ENCODE measurements at regions not wholly inside any gene's neighbourhood (a gene's known extent, or its start where the extent isn't known, plus 50 kb on each side); places are given as distances from the start of the nearest gene placed in this dataset.

- TF ChIP-seq CTCF (IDR thresholded peaks at IDR 0.05; ENCODE audit: insufficient read depth, low read length), result no peak
- TF ChIP-seq POLR2AphosphoS5 (IDR thresholded peaks at IDR 0.05; ENCODE audit: low read depth), result no peak
These were observed 66.8 kb downstream of the FBXO5 start for GRCh38 chr6:152916035-152916434.
